Glomerular visceral epithelial cell (primary cell): ENCODE measurements at regions not wholly inside any gene's neighbourhood (a gene's known extent, or its start where the extent isn't known, plus 50 kb on each side); places are given as distances from the start of the nearest gene placed in this dataset.
"Not testable (repeated sequence)": the region's sequence is repeated elsewhere in the genome, so short reads cannot be mapped to it uniquely, and the experiment has no call there.

ENCODE experiments used
- DNase-seq: peaks from one replicate; pipeline ENCODE4 v3.0.0-alpha.2; 2016; ENCODE audit errors: extremely low spot score

DNA sequence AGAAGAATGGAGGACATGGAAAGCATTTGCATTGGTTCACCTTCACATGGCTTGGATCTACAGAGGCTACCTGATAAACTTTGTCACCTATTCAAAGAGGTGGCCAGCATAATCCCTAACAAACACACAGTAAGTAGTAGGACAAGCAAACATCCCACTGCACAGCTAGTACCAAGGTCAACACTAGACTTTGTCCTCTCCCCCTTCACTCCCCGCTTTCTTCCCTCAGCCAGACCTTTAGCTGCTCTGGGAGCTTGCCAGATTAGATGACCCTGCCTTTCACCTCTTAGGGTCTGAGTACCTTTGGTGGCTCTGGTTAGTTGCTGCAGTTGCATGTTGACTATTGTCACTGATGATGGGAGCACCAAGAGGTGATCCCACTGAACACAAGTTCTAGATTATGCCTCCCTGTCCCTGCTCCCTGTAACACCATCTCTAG lies 211.3 kb downstream of the CCDC74A start:
- DNase-seq: not testable (repeated sequence)

DNA sequence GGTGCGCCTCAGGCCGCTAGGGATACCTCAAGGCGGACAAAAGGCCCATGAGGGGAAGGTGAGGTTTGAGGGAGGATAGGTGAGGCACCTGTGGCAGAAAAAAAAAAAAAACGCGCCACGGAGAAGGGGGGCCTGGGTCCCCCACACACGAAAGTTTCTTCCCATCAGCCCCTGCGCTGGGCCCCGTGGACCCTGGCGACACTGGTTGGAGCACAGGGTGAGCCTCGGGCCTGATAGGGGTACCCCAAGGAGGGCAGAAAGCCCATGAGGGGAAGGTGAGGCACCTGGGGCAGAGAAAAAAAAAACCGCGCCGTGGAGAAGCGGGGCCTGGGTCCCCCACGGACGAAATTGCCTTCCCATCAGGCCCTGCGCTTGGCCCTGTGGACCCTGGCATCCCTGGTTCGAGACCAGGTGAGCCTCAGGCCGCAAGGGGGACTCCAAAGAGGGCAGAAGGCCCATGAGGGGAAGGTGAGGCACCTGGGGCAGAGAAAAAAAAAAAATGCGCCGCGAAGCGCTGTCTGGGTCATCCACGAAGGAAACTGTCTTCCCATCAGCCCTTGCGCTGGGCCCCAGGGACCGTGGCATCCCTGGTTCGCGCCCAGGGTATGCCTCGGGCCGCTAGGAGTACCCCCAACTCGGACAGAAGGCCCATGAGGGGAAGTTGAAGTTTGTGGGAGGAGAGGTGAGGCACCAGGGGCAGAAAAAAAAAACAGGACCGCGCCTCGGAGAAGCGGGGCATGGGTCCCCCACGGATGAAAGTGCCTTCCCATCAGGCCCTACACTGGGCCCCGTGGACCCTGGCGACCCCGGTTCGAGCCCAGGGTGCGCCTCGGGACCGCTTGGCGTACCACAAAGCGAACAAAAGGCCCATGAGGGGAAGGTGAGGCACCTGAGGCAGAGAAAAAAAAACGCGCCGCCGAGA lies 226.2 kb downstream of the CCDC74A start:
- DNase-seq: no peak

DNA sequence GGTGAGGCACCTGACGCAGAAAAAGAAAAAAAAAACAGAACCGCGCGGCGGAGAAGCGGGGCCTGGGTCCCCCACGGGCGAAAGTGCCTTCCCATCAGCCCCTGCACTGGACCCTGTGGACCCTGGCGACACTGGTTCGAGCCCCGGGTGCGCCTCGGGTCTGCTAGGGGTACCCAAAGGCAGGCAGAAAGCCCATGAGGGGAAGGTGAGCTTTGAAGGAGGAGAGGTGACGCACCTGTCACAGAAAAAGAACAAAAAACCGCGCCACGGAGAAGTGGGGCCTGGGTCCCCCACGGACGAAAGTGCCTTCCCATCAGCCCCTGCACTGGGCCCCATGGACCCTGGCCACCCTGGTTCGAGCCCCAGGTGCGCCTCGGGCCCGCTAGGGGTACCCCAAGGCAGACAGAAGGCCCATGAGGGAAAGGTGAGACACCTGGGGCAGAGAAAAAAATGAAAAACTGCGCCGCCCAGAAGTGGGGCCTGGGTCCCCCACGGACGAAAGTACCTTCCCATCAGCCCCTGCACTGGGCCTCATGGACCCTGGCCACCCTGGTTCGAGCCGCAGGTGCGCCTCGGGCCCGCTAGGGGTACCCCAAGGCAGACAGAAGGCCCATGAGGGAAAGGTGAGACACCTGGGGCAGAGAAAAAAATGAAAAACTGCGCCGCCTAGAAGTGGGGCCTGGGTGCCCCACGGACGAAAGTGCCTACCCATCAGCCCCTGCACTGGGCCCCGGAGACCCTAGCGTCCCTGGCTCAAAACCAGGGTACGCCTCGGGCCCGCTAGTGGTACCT lies 227.4 kb downstream of the CCDC74A start:
- DNase-seq: no peak

DNA sequence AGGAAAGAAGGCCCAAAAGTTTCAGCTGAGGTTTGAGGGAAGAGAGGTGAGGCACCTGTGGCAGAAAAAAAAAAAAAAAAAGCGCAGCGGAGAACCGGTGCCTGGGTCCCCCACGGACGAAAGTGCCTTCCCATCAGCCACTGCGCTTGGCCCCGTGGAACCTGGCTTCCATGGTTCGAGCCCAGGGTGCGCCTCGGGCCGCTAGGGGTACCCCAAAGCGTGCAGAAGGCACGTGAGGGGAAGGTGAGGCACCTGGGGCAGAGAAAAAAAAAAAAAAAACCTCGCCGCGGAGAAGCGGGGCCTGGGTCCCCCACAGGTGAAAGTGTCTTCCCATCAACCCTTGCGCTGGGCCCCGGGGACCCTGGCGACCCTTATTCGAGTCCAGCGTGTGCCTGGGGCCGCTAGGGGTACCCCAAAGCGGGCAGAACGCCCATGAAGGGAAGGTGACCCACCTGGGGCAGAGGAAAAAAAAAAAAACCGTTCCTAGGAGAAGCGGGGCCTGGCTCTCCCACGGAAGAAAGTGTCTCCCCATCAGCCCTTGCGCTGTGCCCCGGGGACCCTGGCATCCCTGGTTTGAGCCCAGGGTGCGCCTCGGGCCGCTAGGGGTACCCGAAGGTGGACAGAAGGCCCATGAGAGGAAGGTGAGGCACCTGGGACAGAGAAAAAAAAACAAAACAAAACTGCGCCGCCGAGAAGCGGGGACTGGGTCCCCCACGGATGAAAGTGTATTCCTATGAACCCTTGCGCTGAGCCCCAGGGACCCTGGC lies 228.6 kb downstream of the CCDC74A start:
- DNase-seq: no peak

DNA sequence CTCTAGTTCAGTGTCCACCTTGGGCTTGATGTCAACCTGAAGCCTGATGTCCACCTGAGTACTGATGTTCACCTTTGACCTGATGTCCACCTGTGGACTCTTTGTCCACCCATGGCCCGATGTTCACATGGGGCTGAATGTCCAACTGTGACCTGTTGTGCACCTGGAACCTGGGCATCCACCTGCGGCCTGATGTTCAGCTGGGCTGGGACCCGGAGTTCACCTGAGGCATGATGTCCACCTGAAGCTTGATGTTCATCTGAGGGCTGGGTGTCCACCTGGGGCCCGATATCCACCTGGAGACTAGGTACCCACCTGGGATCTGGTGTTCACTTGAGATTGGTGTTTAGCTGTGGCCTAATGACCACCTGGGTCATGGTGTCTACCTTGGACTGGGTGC lies 231.3 kb downstream of the CCDC74A start:
- DNase-seq: not testable (repeated sequence)

DNA sequence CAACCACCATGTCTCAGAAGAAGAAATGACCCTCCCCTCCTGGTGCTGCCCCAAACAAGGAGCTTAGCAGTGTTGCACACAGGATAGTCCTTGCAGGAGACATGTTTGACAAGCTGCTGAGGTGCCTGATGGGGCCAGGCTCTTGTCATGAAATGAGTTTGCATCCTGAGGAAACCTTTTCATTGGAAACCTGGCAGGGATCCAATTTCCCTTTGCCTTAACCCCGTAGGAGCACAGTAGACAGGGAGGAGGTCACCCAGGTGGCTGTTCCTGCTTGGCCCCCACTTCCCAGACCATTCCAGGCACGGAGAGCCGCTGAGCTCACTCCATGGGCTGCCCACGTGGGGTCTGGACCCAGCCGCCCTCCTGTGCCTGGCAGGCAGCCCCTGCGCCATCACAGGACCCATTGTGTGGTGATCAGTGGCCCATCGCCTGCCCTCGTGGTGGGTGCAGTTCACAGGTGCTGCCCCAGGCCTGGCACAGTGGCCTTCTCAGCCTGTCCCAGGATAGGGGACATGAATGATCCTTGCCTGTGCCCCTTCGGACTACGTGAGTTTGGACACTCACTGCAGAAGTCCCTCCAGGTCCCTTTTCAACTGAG lies 247.4 kb downstream of the CCDC74A start:
- DNase-seq: not testable (repeated sequence)

DNA sequence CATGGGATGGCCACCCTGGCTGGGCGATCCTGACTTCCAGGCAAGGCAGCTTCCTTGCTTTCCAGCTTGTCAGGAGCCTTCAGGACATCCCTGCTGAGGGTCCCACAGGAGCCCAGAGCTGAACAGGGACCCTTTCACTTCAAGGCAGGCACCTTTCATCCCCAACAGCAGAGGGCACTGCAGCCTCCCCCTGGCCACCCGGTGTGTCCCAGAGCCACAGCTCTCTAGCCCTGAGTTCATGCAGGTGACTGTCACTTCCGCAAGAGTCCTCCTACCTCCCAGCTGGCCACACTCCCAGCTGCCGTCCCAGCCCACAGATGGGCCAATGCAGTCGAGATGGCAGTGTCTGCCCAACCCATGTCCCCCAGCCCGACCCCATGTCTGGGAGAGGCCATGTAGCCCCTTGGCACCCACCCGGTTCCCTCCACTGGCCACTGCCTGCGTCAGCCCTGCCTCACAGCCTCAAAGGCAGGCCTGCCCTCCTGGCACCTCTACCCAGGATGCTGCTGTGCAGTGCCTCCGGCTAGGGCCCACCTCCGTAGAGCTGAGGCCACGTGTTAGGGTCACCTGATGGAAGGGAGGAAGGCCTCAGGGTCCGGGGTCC lies 248.3 kb downstream of the CCDC74A start:
- not testable (repeated sequence) for DNase-seq

DNA sequence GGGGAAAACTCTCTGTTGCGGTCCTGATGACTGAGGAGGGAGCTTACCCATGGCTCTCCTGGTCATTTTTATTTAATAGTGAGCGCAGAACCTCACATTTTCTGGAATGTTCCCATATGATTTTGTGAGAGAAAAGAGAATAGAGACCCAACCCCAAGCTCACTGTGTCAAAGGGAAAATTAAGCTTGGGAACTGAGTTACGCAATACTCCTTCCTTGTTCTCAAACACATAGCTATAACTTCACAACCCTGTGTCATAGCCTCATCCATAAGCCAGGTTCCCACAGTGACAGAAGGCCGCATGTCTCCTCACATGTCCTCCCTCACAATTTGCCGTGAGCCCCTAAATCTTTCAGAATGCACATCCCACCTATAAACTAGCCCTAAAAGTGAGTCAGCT lies 252.8 kb downstream of the CCDC74A start:
- not testable (repeated sequence) for DNase-seq

DNA sequence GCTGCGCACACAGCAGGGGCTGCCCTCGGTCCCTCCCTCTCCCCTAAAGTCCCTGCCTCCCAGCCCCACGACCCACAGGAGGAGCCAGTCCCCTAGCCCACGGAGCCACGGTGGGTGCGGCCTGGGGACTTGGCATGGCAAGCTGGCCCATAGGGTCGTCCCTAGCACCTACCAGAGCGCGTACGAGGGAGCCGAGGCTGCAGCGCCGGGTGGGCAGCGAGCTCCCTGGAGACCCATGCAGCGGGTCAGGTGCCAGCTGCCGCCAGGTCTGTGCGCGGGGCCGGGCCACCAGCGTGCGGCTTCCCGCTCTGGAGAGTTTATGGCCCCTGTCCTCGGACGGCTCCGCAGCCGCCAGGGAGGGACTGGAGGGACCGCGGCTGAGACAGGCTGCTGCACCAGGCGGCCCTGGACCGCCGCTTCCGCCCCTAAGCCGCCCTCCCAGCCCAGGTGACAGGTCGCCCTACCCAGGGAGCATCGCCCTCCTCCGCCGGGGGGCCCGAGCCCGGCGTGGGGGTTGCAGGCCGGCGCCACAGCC lies 273.6 kb downstream of the CCDC74A start:
- no peak for DNase-seq

DNA sequence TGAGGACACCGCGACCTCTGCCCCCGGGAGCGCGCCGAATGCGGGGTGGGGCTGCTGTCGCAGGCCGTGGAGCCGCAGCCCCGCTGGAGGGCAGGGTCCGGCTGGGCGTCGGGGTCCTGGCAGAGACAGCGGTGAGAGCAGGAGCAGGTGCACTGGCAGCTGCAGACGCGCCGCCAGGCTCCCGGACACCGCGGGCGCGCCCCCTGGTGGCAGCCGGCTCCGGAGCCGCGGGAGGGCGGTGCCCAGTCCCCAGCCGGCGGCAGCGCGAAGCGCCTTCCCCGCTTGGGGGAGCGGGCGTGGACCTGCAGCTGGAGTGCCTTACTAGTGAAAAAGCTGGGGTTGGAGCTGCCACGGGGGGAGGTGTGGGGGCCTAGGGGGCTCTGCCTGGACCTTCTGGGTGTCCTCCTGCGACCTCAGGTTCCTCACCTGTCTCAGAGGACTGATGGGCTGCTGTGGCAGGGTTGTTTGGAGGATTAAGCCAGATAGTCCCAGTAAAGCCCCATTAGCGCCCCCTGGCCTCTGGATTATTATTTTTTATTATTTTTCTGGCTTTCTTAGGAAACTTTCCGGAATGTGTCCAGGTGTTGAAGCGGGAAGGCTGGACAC lies 274.2 kb downstream of the CCDC74A start:
- DNase-seq: peak; percentile 76

DNA sequence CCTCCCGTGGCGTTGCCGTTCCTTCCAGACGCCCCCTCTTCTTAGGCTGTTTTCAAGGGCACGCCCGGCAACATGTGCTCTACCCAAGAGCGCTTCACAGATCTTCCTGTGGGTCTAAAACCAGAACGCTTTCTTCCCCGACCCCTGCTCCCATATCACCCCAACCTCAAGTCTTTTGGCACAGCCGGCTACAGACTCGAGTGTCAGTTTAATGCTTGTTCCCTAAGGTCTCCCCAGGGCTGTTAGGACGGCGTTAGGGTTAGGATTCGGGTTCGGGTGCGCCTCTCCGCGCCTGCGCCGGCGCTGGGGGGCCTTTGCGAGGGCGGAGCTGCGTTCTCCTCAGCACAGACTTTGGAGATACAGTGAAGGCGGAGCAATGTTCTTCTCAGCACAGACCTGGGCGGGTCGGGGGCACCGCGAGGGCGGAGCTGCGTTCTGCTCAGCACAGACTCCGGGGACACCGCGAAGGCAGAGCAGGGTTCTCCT lies 274.7 kb downstream of the CCDC74A start:
- DNase-seq: peak; percentile 67

DNA sequence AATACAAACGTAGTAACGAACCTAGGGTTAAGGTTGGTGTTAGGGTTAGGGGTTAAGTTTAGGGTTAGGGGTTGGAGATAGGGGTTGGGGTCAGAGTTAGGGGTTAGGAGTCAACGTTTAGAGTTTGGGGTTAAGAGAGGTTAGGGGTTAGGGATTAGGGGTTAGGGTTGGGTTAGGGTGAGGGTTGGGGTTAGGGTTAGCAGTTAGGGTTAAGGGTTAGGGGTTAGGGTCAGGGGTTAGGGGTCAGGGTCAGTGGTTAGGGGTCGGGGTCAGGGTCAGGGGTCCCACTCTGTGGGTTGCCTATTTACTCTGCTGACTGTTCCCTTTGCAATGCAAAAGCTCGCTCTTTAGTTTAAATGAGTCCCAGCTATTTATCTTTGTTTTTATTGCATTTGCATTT lies 275.5 kb downstream of the CCDC74A start:
- not testable (repeated sequence) for DNase-seq

DNA sequence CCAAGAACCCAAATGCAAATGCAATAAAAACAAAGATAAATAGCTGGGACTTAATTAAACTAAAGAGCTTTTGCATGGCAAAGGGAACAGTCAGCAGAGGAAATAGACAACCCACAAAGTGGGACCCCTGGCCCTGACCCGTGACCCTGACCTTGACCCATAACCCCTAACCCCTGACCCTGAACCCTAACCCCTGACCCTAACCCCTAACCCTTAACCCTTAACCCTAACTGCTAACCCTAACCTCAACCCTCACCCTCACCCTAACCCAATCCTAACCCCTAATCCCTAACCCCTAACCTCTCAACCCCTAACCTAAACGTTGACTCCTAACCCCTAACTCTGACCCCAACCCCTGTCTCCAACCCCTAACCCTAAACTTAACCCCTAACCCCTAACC lies 284.9 kb downstream of the CCDC74A start:
- not testable (repeated sequence) for DNase-seq

DNA sequence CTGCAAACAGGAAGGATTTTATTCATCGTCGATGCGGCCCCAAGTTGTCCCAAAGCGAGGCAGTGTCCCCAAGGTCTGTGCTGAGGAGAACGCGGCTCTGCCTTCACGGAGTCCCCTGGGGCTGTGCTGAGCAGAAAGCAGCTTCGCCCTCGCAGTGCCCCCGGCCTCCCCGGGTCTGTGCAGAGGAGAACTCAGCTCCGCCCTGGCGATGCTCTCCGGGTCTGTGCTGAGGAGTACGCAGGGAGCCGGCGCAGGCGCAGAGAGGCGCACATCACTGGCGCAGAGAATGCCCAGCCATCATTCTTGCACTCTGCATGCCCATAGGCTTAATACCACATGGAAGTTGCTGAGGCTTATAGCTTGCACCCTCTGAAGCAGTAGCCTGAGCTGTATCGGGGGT lies 285.7 kb downstream of the CCDC74A start:
- not testable (repeated sequence) for DNase-seq

DNA sequence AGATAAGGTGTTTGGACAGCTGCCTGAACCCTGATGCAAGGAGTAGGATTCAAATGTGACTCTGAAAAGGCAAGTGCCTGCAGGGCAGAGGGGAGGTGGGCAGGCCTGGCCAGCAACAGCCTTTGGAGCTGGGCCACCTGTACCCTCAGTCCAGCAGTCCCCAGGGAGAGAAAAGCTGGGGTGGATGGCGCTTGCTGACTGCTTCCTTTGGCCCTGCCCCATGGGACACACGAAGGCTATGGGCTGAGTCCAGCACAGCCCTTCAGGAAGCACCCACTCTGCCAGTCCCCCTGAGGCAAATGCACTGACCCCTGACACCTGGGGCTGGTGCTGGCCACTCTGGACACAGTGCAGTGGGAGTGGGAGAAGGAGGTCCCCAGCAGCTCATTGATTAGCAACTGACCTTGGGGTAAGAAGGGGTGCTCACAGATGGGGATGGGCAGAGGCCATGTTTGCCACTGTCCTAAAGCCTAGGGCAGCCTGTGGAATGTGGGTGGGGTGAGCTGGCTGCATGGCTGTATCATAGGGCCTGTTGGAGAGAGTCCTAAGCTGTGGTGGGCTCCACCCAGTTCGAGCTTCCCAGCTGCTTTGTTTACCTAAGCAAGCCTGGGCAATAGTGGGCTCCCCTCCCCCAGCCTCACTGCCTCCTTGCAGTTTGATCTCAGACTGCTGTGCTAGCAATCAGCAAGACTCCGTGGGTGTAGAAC lies 290.7 kb downstream of the CCDC74A start:
- not testable (repeated sequence) for DNase-seq

DNA sequence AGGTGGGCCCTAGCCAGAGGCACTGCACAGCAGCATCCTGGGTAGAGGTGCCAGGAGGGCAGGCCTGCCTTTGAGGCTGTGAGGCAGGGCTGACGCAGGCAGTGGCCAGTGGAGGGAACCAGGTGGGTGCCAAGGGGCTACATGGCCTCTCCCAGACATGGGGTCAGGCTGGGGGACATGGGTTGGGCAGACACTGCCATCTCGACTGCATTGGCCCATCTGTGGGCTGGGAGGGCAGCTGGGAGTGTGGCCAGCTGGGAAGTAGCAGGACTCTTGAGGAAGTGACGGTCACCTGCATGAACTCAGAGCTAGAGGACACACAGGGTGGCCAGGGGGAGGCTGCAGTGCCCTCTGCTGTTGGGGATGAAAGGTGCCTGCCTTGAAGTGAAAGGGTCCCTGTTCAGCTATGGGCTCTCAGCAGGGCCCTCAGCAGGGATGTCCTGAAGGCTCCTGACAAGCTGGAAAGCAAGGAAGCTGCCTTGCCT lies 294.6 kb downstream of the CCDC74A start:
- DNase-seq: not testable (repeated sequence)

DNA sequence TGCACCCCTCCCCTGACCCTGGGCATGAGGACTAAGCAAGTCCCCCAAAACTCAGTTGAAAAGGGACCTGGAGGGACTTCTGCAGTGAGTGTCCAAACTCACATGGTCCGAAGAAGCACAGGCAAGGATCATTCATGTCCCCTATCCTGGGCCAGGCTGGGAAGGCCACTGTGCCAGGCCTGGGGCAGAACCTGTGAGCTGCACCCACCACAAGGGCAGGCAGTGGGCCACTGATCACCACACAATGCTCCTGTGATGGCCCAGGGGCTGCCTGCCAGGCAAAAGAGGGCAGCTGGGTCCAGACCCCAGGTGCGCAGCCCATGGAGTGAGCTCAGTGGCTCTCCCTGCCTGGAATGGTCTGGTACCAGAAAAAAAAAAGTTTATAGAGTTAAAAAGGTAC lies 295.4 kb downstream of the CCDC74A start:
- not testable (repeated sequence) for DNase-seq

DNA sequence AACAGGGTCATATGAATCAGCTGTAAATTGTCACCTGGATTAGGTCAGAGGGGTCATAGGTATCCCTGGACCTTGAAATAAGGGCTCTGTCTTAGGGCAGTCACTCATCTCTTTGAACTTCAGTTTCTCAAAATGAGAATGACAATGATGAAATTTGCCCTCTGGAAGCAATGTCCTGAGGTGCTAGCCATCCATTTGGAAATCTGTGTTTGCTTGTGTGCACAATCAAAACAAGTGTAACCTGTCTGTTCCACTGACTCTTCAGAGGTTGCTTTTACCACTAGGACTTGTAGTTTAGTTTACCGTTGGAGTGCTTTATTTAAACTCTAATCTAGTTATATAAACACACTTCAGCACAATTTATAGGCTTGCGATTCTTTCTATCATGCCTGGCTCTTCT lies 297.3 kb downstream of the CCDC74A start:
- DNase-seq: not testable (repeated sequence)

DNA sequence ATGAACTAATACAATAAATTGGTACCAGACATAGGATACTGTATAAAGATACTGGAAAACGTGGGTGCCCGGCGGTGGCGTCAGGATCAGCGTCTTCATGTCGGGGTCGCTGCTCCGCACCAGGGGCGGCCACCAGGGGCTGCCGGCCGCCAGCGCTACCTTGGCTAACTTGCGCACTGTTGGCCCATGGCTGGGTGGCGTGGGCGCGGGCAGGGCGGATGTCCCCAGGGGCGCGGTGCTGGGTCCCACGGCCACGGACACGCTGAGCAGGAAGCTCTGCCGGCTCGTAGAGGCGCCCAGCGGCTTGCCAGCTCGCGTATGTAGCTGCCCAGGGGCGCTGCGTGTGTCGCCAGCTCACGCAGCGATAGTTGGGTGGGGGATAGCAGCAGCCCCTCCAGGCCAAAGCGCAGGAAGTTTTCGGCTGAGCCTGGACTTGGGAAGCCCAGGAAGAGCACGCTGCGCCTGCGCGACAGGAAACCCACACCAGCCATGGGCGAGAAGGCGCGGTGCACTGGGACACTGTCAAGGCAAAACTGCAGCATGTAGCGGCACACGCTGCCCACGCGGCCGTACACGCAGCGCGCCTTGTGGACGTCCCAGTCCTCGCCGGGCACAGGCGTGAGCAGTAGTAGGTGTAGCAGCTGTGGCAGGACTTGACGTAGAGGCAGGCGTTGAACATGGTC lies 299.9 kb downstream of the CCDC74A start:
- DNase-seq: no peak
